ENCODE measurements at regions not wholly inside any gene's neighbourhood (a gene's known extent, or its start where the extent isn't known, plus 50 kb on each side); places are given as distances from the start of the nearest gene placed in this dataset.
"Not testable (repeated sequence)": the region's sequence is repeated elsewhere in the genome, so short reads cannot be mapped to it uniquely, and the experiment has no call there.

DNA sequence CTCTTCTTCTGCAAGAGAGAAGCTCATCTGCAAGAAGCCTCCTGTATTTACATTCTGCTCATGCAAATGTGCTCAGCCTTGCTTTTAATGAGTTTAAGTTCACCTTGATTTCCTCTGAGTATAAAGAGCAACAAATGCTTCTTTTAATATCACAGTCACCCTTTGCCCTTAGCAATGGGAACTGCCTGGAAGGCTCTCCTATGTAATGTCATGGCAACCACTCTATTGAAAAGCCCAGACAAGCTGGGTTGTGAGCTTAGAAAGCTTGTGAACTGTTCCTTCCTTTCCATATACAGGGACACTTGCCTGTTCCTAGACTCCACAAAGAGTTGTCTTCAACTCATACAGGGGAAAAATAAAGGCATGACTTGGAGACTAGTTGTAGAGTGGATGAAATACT lies 208.1 kb downstream of the ATP6V0E2 start:
- not testable (repeated sequence) for H3K4me1 ChIP-seq (ENCODE audit: insufficient read depth); H4K20me1 ChIP-seq (ENCODE audit: insufficient read depth, poor library complexity, severe bottlenecking); H3K27me3 ChIP-seq; H3K27ac ChIP-seq; H3K9me3 ChIP-seq (ENCODE audit: low read depth); H3K79me2 ChIP-seq; H3K36me3 ChIP-seq (replicated peaks; ENCODE audit: insufficient read depth, low read depth); H3K4me3 ChIP-seq; H3K4me2 ChIP-seq; H3K9me2 ChIP-seq (replicated peaks; ENCODE audit: insufficient read depth); DNase-seq (ENCODE audit: low spot score); H2AFZ ChIP-seq

GRCh38 chr7:150084724-150085123 lies 211.0 kb downstream of the ATP6V0E2 start:
- not testable (repeated sequence) for H3K27me3 ChIP-seq; H3K9me2 ChIP-seq (replicated peaks; ENCODE audit: insufficient read depth); H3K27ac ChIP-seq; H3K79me2 ChIP-seq; DNase-seq (ENCODE audit: low spot score); H2AFZ ChIP-seq; H3K36me3 ChIP-seq (replicated peaks; ENCODE audit: insufficient read depth, low read depth); H3K4me3 ChIP-seq; H3K9me3 ChIP-seq (ENCODE audit: low read depth); H3K4me1 ChIP-seq (ENCODE audit: insufficient read depth); H4K20me1 ChIP-seq (ENCODE audit: insufficient read depth, poor library complexity, severe bottlenecking); H3K4me2 ChIP-seq
- WGBS (ENCODE audit: low lambda C conversion rate, missing lambda C conversion rate): 89% methylated on average over 4 of the region's 4 CpGs

DNA sequence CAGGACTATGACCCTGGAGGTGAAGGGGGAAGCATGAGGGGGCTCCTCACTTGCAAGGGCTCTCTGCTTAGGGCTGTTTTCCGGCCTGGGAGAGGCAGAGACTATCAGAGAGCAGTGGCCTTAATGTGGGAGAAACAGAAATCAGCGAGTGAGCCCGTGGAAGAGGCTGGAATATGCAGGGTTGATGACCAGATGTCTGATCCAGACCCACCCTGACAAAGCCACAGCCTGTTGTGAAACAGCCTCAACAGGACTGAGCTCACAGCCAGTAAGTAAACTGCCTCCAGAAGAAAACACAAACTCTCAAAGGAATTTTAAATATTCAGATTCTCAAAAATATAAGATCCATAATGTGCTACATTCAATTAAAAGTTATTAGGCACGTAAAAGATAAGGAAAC lies 213.7 kb downstream of the ATP6V0E2 start:
- WGBS (ENCODE audit: low lambda C conversion rate, missing lambda C conversion rate): 73% methylated on average over 4 of the region's 4 CpGs
- not testable (repeated sequence) for H4K20me1 ChIP-seq (ENCODE audit: insufficient read depth, poor library complexity, severe bottlenecking); H3K27me3 ChIP-seq; H2AFZ ChIP-seq; H3K9me2 ChIP-seq (replicated peaks; ENCODE audit: insufficient read depth); H3K36me3 ChIP-seq (replicated peaks; ENCODE audit: insufficient read depth, low read depth); DNase-seq (ENCODE audit: low spot score); H3K4me1 ChIP-seq (ENCODE audit: insufficient read depth); H3K79me2 ChIP-seq; H3K4me2 ChIP-seq; H3K9me3 ChIP-seq (ENCODE audit: low read depth); H3K27ac ChIP-seq; H3K4me3 ChIP-seq

DNA sequence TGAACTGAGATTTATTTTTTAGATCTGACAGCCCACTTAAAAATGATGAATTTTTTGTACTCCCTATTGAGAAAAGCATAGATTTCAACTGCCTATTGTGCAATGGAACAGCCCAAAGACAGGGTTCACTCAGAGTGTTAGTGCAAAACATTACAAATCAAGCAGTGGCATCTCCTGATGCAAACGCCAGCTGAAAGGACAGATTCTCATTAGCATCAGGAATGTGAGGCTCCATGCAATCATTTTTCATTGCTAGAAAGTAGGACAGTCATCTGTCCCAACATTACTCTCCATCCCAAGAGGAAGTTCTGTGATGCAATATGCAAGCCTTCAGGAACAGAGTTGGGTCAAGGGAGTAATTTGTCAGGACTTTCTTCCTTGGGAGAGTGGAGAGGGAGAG lies 215.4 kb downstream of the ATP6V0E2 start:
- H3K9me3 ChIP-seq (ENCODE audit: low read depth); H3K4me3 ChIP-seq; H2AFZ ChIP-seq; H4K20me1 ChIP-seq (ENCODE audit: insufficient read depth, poor library complexity, severe bottlenecking); H3K4me1 ChIP-seq (ENCODE audit: insufficient read depth); H3K27me3 ChIP-seq; H3K9me2 ChIP-seq (replicated peaks; ENCODE audit: insufficient read depth); H3K4me2 ChIP-seq; H3K36me3 ChIP-seq (replicated peaks; ENCODE audit: insufficient read depth, low read depth); H3K27ac ChIP-seq; H3K79me2 ChIP-seq; DNase-seq (ENCODE audit: low spot score): not testable (repeated sequence)
- WGBS (ENCODE audit: low lambda C conversion rate, missing lambda C conversion rate): 50% methylated on average over 1 of the region's 1 CpG

GRCh38 chr7:150090776-150091175 lies 217.0 kb downstream of the ATP6V0E2 start:
- H4K20me1 ChIP-seq (ENCODE audit: insufficient read depth, poor library complexity, severe bottlenecking); H3K4me3 ChIP-seq; H3K27me3 ChIP-seq; H3K36me3 ChIP-seq (replicated peaks; ENCODE audit: insufficient read depth, low read depth); H3K9me2 ChIP-seq (replicated peaks; ENCODE audit: insufficient read depth); H2AFZ ChIP-seq; DNase-seq (ENCODE audit: low spot score); H3K4me2 ChIP-seq; H3K79me2 ChIP-seq; H3K9me3 ChIP-seq (ENCODE audit: low read depth); H3K27ac ChIP-seq; H3K4me1 ChIP-seq (ENCODE audit: insufficient read depth): not testable (repeated sequence)
- 68% methylated on average over 3 of the region's 3 CpGs for WGBS (ENCODE audit: low lambda C conversion rate, missing lambda C conversion rate)

DNA sequence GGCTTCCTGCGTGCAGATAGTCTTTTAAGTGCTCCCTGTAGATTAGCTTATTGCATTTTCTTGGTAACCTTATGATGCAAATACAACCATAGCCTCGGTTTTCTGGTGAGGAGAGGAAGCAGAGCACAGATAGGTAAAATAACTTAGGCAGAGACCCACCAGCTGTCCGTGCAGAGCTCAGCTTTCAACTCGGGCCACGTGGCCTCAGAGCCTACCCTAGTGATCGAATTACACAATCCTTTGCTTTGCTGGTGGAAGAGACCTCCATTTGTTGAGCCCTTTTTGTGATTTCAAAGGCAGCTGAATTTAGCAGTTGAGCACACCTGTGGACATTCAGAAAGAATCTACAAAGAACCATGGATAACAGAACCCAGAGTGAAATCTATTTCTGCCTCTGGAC lies 220.1 kb downstream of the ATP6V0E2 start:
- H3K9me2 ChIP-seq (replicated peaks; ENCODE audit: insufficient read depth); H3K79me2 ChIP-seq; H3K27me3 ChIP-seq; H3K9me3 ChIP-seq (ENCODE audit: low read depth); H3K27ac ChIP-seq; DNase-seq (ENCODE audit: low spot score); H3K4me3 ChIP-seq; H3K4me1 ChIP-seq (ENCODE audit: insufficient read depth); H2AFZ ChIP-seq; H3K4me2 ChIP-seq; H4K20me1 ChIP-seq (ENCODE audit: insufficient read depth, poor library complexity, severe bottlenecking); H3K36me3 ChIP-seq (replicated peaks; ENCODE audit: insufficient read depth, low read depth): not testable (repeated sequence)
- WGBS (ENCODE audit: low lambda C conversion rate, missing lambda C conversion rate): 34% methylated on average over 6 of the region's 6 CpGs

DNA sequence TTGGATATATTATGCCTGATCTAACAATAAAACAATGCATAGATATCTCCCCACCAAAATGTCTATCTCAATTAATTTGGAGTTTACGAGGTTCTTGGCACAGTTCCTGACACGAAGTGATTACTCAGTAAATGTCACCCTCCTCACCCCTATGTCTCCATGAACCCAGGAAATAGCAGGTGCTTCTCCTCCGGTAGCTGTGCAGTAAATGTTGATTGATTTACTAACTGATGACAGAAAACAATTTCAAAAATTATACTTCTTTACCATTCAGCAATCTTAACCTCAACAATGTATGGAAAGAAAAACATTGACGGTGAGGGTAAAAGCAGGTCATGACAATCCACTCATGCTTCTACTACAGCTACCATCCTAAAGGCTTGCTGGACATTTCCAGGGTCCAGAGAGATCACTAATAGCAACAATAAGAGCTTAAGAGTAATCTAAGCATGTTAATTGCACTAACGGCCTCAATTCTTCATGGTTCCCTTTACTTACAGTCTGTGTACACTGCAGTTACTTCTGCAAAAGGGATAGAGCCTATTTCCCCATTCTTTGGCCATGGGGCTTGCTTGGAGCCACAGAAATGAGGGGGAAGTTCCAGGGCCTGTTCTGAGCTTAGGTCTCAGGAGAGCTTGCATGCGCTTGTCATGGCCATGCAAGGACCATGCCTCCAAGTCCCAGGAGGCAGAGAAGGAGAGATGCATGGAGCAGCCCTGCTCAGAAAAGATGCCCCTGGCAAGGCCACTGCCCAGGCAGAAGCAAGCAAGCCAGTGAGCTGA lies 222.6 kb downstream of the ATP6V0E2 start:
- H3K36me3 ChIP-seq (replicated peaks; ENCODE audit: insufficient read depth, low read depth); DNase-seq (ENCODE audit: low spot score); H3K27ac ChIP-seq; H3K4me2 ChIP-seq; H4K20me1 ChIP-seq (ENCODE audit: insufficient read depth, poor library complexity, severe bottlenecking); H3K27me3 ChIP-seq; H3K79me2 ChIP-seq; H2AFZ ChIP-seq; H3K9me3 ChIP-seq (ENCODE audit: low read depth); H3K9me2 ChIP-seq (replicated peaks; ENCODE audit: insufficient read depth); H3K4me1 ChIP-seq (ENCODE audit: insufficient read depth); H3K4me3 ChIP-seq: not testable (repeated sequence)
- 75% methylated on average over 6 of the region's 6 CpGs for WGBS (ENCODE audit: low lambda C conversion rate, missing lambda C conversion rate)

DNA sequence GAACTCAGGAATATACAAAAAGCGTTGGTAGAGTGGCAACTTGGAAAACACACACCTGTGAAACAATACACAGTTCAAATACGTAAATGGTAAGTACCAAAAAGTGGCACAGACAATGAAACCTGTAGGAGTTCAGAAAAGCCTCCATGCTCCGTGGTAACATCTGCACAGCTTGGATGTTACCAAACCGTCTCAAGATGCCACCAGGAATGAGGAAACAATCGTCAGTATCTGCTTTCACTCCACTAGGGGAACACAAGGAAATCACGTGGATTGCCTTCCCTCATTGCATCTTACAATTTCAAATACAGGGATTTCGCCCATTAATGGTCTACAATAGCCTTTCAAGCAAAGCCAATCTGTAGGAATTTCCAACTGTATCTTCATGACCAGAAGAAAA lies 224.6 kb upstream of the LRRC61 start:
- H3K27me3 ChIP-seq; H3K9me2 ChIP-seq (replicated peaks; ENCODE audit: insufficient read depth); H3K27ac ChIP-seq; DNase-seq (ENCODE audit: low spot score); H4K20me1 ChIP-seq (ENCODE audit: insufficient read depth, poor library complexity, severe bottlenecking); H3K4me3 ChIP-seq; H3K36me3 ChIP-seq (replicated peaks; ENCODE audit: insufficient read depth, low read depth); H3K79me2 ChIP-seq; H2AFZ ChIP-seq; H3K9me3 ChIP-seq (ENCODE audit: low read depth); H3K4me1 ChIP-seq (ENCODE audit: insufficient read depth); H3K4me2 ChIP-seq: not testable (repeated sequence)
- WGBS (ENCODE audit: low lambda C conversion rate, missing lambda C conversion rate): 79% methylated on average over 7 of the region's 7 CpGs

- H3K9me3 ChIP-seq (ENCODE audit: low read depth); H4K20me1 ChIP-seq (ENCODE audit: insufficient read depth, poor library complexity, severe bottlenecking); H3K4me2 ChIP-seq; DNase-seq (ENCODE audit: low spot score); H2AFZ ChIP-seq; H3K27me3 ChIP-seq; H3K79me2 ChIP-seq; H3K27ac ChIP-seq; H3K36me3 ChIP-seq (replicated peaks; ENCODE audit: insufficient read depth, low read depth); H3K4me1 ChIP-seq (ENCODE audit: insufficient read depth); H3K9me2 ChIP-seq (replicated peaks; ENCODE audit: insufficient read depth); H3K4me3 ChIP-seq: not testable (repeated sequence)
- WGBS (ENCODE audit: low lambda C conversion rate, missing lambda C conversion rate): 69% methylated on average over 7 of the region's 7 CpGs
Measured at GRCh38 chr7:150101282-150101681, 221.9 kb upstream of the LRRC61 start.

Data from hepatocyte (in vitro differentiated cells).